GM19238 (cell line): ENCODE measurements at regions not wholly inside any gene's neighbourhood (a gene's known extent, or its start where the extent isn't known, plus 50 kb on each side); places are given as distances from the start of the nearest gene placed in this dataset.
"Not testable (repeated sequence)": the region's sequence is repeated elsewhere in the genome, so short reads cannot be mapped to it uniquely, and the experiment has no call there.

Source experiments
- DNase-seq: peaks from one replicate; pipeline ENCODE4 v3.0.0; 2011; ENCODE audit warnings: low spot score; ENCODE audit not compliant: insufficient read length

- DNase-seq = no peak
Measured at GRCh38 chr2:105502625-105503334, 103.9 kb upstream of the FHL2 start.

- DNase-seq = no peak
Measured at GRCh38 chr2:105498281-105498846, 99.5 kb upstream of the FHL2 start.

- DNase-seq = no peak
Measured at GRCh38 chr2:105497094-105497493, 98.2 kb upstream of the FHL2 start.

GRCh38 chr2:105496271-105496670, 97.4 kb upstream of the FHL2 start:
- DNase-seq = no peak

GRCh38 chr2:105494683-105495425, 96.0 kb upstream of the FHL2 start:
- no peak for DNase-seq

- no peak for DNase-seq
Measured at GRCh38 chr2:105490956-105491355, 92.1 kb upstream of the FHL2 start.

GRCh38 chr2:105490204-105490603, 91.4 kb upstream of the FHL2 start:
- no peak for DNase-seq

GRCh38 chr2:105489168-105489878, 90.5 kb upstream of the FHL2 start:
- no peak for DNase-seq

- no peak for DNase-seq
Measured at GRCh38 chr2:105488285-105488684, 89.4 kb upstream of the FHL2 start.

- DNase-seq = no peak
Measured at GRCh38 chr2:105487142-105488069, 88.6 kb upstream of the FHL2 start.

GRCh38 chr2:105486762-105487141, 87.9 kb upstream of the FHL2 start:
- DNase-seq = no peak

- DNase-seq = no peak
Measured at GRCh38 chr2:105478670-105479069, 79.8 kb upstream of the FHL2 start.

GRCh38 chr2:105477050-105477620, 78.3 kb upstream of the FHL2 start:
- DNase-seq = not testable (repeated sequence)

GRCh38 chr2:105473011-105473410, 74.2 kb upstream of the FHL2 start:
- DNase-seq = no peak

- DNase-seq = no peak
Measured at GRCh38 chr2:105470979-105471378, 72.1 kb upstream of the FHL2 start.

- no peak for DNase-seq
Measured at GRCh38 chr2:105469781-105470180, 70.9 kb upstream of the FHL2 start.

GRCh38 chr2:105468582-105469042, 69.8 kb upstream of the FHL2 start:
- no peak for DNase-seq

GRCh38 chr2:105464325-105464724, 65.5 kb upstream of the FHL2 start:
- DNase-seq = no peak

GRCh38 chr2:105460048-105460732, 61.3 kb upstream of the FHL2 start:
- no peak for DNase-seq

GRCh38 chr2:105458076-105458475, 59.2 kb upstream of the FHL2 start:
- no peak for DNase-seq
